Lung (tissue), 11 donors: ENCODE measurements at regions not wholly inside any gene's neighbourhood (a gene's known extent, or its start where the extent isn't known, plus 50 kb on each side); places are given as distances from the start of the nearest gene placed in this dataset.
"Not testable (repeated sequence)": the region's sequence is repeated elsewhere in the genome, so short reads cannot be mapped to it uniquely, and the experiment has no call there.

Experiments used
- ATAC-seq: fragments of 200-7000 bp; cut with Tn5 transposase; one replicate; pipeline ENCODE4 v1.9.1; 2020; ENCODE audit warnings: moderate number of reproducible peaks; ENCODE audit not compliant: insufficient read depth, low FRiP score
- DNase-seq, 3 donors: peaks; one replicate each; pipeline ENCODE4 v3.0.0-alpha.2; 2013 to 2017
- H3K27ac ChIP-seq, 2 donors: one replicate each; pipeline ENCODE4 v1.5.1; 2013; ENCODE audit warnings: mild to moderate bottlenecking in 2 of 2, moderate library complexity in 2 of 2, control low read depth in 1 of 2, inconsistent platforms in 1 of 2, low read depth in 1 of 2, low read length in 1 of 2
- H3K27me3 ChIP-seq, 3 donors: one replicate each; pipeline ENCODE4 v1.5.1; 2013; ENCODE audit warnings: low read length in 2 of 3; ENCODE audit not compliant: control insufficient read depth in 3 of 3, insufficient read depth in 3 of 3
- H3K36me3 ChIP-seq, 4 donors: one replicate each; pipeline ENCODE4 v1.5.1; 2013; ENCODE audit warnings: low read length in 4 of 4, mild to moderate bottlenecking in 1 of 4, moderate library complexity in 1 of 4; ENCODE audit not compliant: control insufficient read depth in 4 of 4, insufficient read depth in 4 of 4
- H3K4me1 ChIP-seq, 5 donors: one replicate each; pipeline ENCODE4 v1.5.1; 2013; ENCODE audit warnings: low read length in 5 of 5, mild to moderate bottlenecking in 2 of 5, moderate library complexity in 1 of 5; ENCODE audit not compliant: control insufficient read depth in 5 of 5, insufficient read depth in 5 of 5
- H3K4me3 ChIP-seq: one replicate; pipeline ENCODE4 v1.5.1; 2013; ENCODE audit warnings: mild to moderate bottlenecking, control low read depth, moderate library complexity
- H3K9ac ChIP-seq, 2 donors: one replicate each; pipeline ENCODE4 v1.5.1; 2013; ENCODE audit warnings: low read length in 2 of 2, control low read depth in 1 of 2; ENCODE audit not compliant: insufficient read depth in 1 of 2
- H3K9me3 ChIP-seq, 4 donors: one replicate each; pipeline ENCODE4 v1.5.1; 2013; ENCODE audit warnings: low read length in 3 of 4, mild to moderate bottlenecking in 1 of 4, moderate library complexity in 1 of 4; ENCODE audit not compliant: control insufficient read depth in 4 of 4, insufficient read depth in 3 of 4
- WGBS, 2 donors: extraction: QIAGEN DNeasy Blood & Tissue Kit; methylation state at CpG; one replicate each; pipeline ENCODE4 v1.1.7; 2013; 5-methylcytosine and 5-hydroxymethylcytosine counted together
- TF ChIP-seq, protein P1 (sequence below): IDR thresholded peaks from 2 replicates; pipeline ENCODE4 v1.5.1; 2012; ENCODE audit warnings: mild to moderate bottlenecking; ENCODE audit errors: control extremely low read depth, extremely low read depth
- donor health status: control.
- donor health status: control.
- donor health status: Bipolar disorder and iron deficiency.
- donor health status: healthy.
- donor health status: DM: yes; HTN: yes; CAD: no.

DNA sequence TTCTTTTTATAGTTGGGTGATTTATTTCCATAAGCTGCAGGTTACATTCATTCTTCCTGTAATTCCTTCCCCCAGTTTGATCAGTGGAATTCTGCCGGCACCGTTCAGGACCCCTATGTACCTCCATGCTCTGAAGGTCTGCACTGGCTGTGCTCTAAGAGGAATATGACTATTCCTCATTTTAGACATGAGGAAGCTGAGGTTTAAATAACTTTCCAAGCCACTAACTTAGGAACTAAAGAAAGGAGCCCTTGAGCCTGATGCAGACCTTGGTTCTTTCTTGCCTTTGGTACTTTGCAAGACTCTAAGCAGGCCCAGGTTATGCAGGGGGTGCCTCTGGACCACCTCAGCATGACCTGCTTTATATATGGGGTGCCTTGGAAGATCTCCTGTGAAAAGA is 318.5 kb downstream of the QKI start:
- DNase-seq (no peak), ATAC-seq (no peak)
- H3K9me3 ChIP-seq, result no peaks in the 10 kb centered on the region
- H3K9ac ChIP-seq, result no peak overlapping the region
- H3K27ac ChIP-seq, result no peak overlapping the region
- no peak overlapping the region for H3K4me3 ChIP-seq
- TF ChIP-seq, protein P1, sequence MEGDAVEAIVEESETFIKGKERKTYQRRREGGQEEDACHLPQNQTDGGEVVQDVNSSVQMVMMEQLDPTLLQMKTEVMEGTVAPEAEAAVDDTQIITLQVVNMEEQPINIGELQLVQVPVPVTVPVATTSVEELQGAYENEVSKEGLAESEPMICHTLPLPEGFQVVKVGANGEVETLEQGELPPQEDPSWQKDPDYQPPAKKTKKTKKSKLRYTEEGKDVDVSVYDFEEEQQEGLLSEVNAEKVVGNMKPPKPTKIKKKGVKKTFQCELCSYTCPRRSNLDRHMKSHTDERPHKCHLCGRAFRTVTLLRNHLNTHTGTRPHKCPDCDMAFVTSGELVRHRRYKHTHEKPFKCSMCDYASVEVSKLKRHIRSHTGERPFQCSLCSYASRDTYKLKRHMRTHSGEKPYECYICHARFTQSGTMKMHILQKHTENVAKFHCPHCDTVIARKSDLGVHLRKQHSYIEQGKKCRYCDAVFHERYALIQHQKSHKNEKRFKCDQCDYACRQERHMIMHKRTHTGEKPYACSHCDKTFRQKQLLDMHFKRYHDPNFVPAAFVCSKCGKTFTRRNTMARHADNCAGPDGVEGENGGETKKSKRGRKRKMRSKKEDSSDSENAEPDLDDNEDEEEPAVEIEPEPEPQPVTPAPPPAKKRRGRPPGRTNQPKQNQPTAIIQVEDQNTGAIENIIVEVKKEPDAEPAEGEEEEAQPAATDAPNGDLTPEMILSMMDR, result no peak
- no peaks in the 10 kb centered on the region for H3K4me1 ChIP-seq
- H3K27me3 ChIP-seq, result no peaks in the 10 kb centered on the region
- H3K36me3 ChIP-seq, result no peaks in the 10 kb centered on the region
- WGBS, 2 donors, result 29 to 48% methylated on average over 2 of the region's 2 CpGs

DNA sequence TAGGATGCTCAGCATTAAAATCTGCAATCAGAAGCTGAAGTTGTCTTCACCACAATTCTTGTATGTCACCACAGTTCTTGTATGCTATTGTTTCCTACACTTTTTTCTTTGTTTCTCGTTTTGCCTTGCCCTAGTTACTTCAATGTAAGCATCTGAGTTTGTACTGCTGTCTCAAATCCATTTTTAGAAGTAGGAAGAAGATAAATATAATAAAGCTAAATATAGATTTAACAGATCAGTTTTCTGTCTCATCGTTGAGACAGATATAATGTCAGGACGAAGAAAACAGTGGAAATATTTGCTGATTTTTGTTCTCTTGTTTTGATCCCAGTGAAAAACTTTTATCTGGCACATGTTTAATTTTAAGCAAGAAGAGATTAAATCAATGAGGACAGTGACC is 318.0 kb downstream of the QKI start:
- H3K27ac ChIP-seq, result no peak overlapping the region
- H3K4me3 ChIP-seq, result no peak overlapping the region
- no peaks in the 10 kb centered on the region for H3K4me1 ChIP-seq
- TF ChIP-seq, protein P1, result no peak
- no peaks in the 10 kb centered on the region for H3K36me3 ChIP-seq
- WGBS, 2 donors, result 43 to 47% methylated on average over 3 of the region's 3 CpGs
- no peaks in the 10 kb centered on the region for H3K9me3 ChIP-seq
- ATAC-seq (no peak), DNase-seq (no peak)
- no peak overlapping the region for H3K9ac ChIP-seq
- no peaks in the 10 kb centered on the region for H3K27me3 ChIP-seq

DNA sequence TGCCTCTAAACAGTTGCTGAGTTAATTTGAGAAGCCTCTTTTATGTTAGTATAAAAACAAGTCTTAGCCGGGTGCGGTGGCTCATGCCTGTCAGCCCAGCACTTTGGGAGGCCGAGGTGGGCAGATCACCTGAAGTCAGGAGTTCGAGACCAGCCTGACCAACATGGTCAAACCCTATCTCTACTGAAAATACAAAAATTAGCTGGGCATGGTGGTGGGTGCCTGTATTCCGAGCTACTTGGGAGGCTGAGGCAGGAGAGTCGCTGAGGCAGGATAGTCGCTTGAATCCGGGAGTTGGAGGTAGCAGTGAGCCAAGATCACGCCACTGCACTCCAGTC is 317.5 kb downstream of the QKI start:
- not testable (repeated sequence) for H3K27me3 ChIP-seq
- 93 to 96% methylated on average over 9 of the region's 9 CpGs for WGBS, 2 donors

DNA sequence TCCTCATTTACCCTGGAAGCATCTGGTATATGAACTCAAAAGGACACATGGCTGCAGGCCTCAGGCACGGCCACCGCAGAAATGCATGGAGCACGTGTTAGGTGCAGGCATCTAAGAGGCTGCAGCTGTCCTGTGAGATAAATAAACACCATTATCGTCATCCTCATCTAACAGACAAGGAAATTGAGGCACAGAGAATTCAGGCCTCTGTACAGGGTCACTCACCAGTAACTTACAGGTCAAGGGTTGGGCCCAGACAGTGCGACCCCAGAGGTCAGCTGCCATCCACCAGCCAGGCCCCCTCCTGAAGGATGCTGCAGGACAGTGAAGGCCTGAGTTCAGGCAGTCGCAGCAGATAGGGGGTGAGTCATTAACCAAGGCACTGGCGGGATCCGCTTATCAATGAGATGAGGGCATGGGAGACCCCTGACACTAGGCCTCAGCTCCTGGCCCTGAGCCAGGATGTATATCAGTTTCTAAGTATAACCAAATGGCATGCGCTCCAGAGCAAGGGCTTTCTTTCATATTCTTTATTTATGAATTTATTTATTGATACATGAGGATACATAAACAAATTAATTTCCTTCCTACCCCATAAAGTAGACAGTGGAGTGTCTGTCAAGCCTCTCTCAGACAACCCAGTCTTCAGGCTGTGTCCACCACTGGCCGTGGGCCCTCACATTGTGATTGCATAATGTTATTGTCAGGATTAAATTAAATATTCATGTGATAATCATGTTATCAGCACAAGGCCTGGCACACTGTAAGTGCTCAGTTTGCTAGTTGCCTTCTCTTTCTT is 316.9 kb downstream of the QKI start:
- Histone ChIP-seq H3K27me3 (no peaks in the 10 kb centered on the region), H3K4me3 (no peak overlapping the region), H3K36me3 (no peaks in the 10 kb centered on the region), H3K4me1 (no peaks in the 10 kb centered on the region), H3K27ac (no peak overlapping the region), H3K9ac (no peak overlapping the region), H3K9me3 (no peaks in the 10 kb centered on the region)
- 83 to 93% methylated on average over 10 of the region's 10 CpGs for WGBS, 2 donors
- no peak for DNase-seq
- TF ChIP-seq, protein P1, result no peak
- no peak for ATAC-seq

More for the DNA sequence above, 317.5 kb downstream of the QKI start:
- not testable (repeated sequence) for H3K9me3 ChIP-seq, DNase-seq, H3K4me3 ChIP-seq, H3K27ac ChIP-seq, H3K36me3 ChIP-seq, ATAC-seq, H3K9ac ChIP-seq, H3K4me1 ChIP-seq
